ENCODE measurements at regions not wholly inside any gene's neighbourhood (a gene's known extent, or its start where the extent isn't known, plus 50 kb on each side); places are given as distances from the start of the nearest gene placed in this dataset.

GRCh38 chr5:171509467-171509866, 90.0 kb downstream of the FGF18 start:
- DNase-seq (ENCODE audit: low read depth, low spot score): no peak

GRCh38 chr5:171512397-171512796, 93.0 kb downstream of the FGF18 start:
- DNase-seq (ENCODE audit: low read depth, low spot score): no peak

GRCh38 chr5:171513591-171513990, 94.1 kb downstream of the FGF18 start:
- DNase-seq (ENCODE audit: low read depth, low spot score): no peak

- no peak for DNase-seq (ENCODE audit: low read depth, low spot score)
These were observed 99.5 kb downstream of the FGF18 start for GRCh38 chr5:171518916-171519315.

- no peak for DNase-seq (ENCODE audit: low read depth, low spot score)
These were observed 101.1 kb downstream of the FGF18 start for GRCh38 chr5:171520300-171521174.

- peak; percentile 27 for DNase-seq (ENCODE audit: low read depth, low spot score)
These were observed 101.8 kb downstream of the FGF18 start for GRCh38 chr5:171521219-171521633.

- DNase-seq (ENCODE audit: low read depth, low spot score): no peak
These were observed 102.2 kb downstream of the FGF18 start for GRCh38 chr5:171521679-171522078.

GRCh38 chr5:171523781-171524180, 104.3 kb downstream of the FGF18 start:
- DNase-seq (ENCODE audit: low read depth, low spot score): no peak

- no peak for DNase-seq (ENCODE audit: low read depth, low spot score)
These were observed 105.0 kb downstream of the FGF18 start for GRCh38 chr5:171524466-171524865.

GRCh38 chr5:171525085-171525484, 105.6 kb downstream of the FGF18 start:
- no peak for DNase-seq (ENCODE audit: low read depth, low spot score)

GRCh38 chr5:171528036-171528435, 108.6 kb downstream of the FGF18 start:
- no peak for DNase-seq (ENCODE audit: low read depth, low spot score)

GRCh38 chr5:171528865-171529614, 109.6 kb downstream of the FGF18 start:
- no peak for DNase-seq (ENCODE audit: low read depth, low spot score)

- DNase-seq (ENCODE audit: low read depth, low spot score): no peak
These were observed 112.2 kb downstream of the FGF18 start for GRCh38 chr5:171531638-171532037.

GRCh38 chr5:171533153-171533552, 113.7 kb downstream of the FGF18 start:
- no peak for DNase-seq (ENCODE audit: low read depth, low spot score)

- no peak for DNase-seq (ENCODE audit: low read depth, low spot score)
These were observed 114.8 kb downstream of the FGF18 start for GRCh38 chr5:171534043-171534895.

GRCh38 chr5:171535162-171535561, 115.7 kb downstream of the FGF18 start:
- DNase-seq (ENCODE audit: low read depth, low spot score): no peak

GRCh38 chr5:171537070-171537849, 117.8 kb downstream of the FGF18 start:
- DNase-seq (ENCODE audit: low read depth, low spot score): no peak

- DNase-seq (ENCODE audit: low read depth, low spot score): no peak
These were observed 118.6 kb downstream of the FGF18 start for GRCh38 chr5:171537923-171538537.

- no peak for DNase-seq (ENCODE audit: low read depth, low spot score)
These were observed 119.2 kb downstream of the FGF18 start for GRCh38 chr5:171538681-171539080.

- DNase-seq (ENCODE audit: low read depth, low spot score): no peak
These were observed 121.4 kb downstream of the FGF18 start for GRCh38 chr5:171540865-171541264.

GRCh38 chr5:171541341-171541776, 121.9 kb downstream of the FGF18 start:
- DNase-seq (ENCODE audit: low read depth, low spot score): no peak
